DND-41 (cell line): ENCODE measurements at regions not wholly inside any gene's neighbourhood (a gene's known extent, or its start where the extent isn't known, plus 50 kb on each side); places are given as distances from the start of the nearest gene placed in this dataset.

Experiments used
- ATAC-seq: fragments of 200-7000 bp; cut with Tn5 transposase; 3 replicates; pipeline ENCODE4 v1.9.1; 2021; ENCODE audit warnings: low read depth; ENCODE audit not compliant: insufficient read depth
- DNase-seq: peaks from one replicate; pipeline ENCODE4 v3.0.0-alpha.2; 2020
- H2AFZ ChIP-seq: 2 replicates; pipeline ENCODE4 v1.6.0; 2012; ENCODE audit warnings: low read depth, low read length
- H3K27ac ChIP-seq: 2 replicates; pipeline ENCODE4 v1.5.1; 2012; ENCODE audit warnings: low read length, inconsistent platforms
- H3K27me3 ChIP-seq: fragments of 200-600 bp; sonication (generic); 2 replicates; pipeline ENCODE4 v1.6.0; 2012; ENCODE audit warnings: low read length, mild to moderate bottlenecking, inconsistent platforms; ENCODE audit not compliant: insufficient read depth, poor library complexity
- H3K36me3 ChIP-seq: 2 replicates; pipeline ENCODE4 v1.5.1; 2012; ENCODE audit warnings: low read length, inconsistent platforms; ENCODE audit not compliant: insufficient read depth
- H3K4me1 ChIP-seq: 2 replicates; pipeline ENCODE4 v1.5.1; 2012; ENCODE audit warnings: mild to moderate bottlenecking, low read length; ENCODE audit not compliant: insufficient read depth
- H3K4me2 ChIP-seq: 2 replicates; pipeline ENCODE4 v1.6.0; 2012; ENCODE audit warnings: mild to moderate bottlenecking, moderate library complexity, low read length, inconsistent platforms; ENCODE audit not compliant: insufficient read depth
- H3K4me3 ChIP-seq, 2 experiments: fragments of 200-600 bp in 1 of 2; shearing (Covaris generic) in 1 of 2; 2 replicates each; pipeline ENCODE4 v1.5.1; 2012 to 2016; ENCODE audit warnings: inconsistent platforms in 2 of 2, low read length in 2 of 2, mild to moderate bottlenecking in 2 of 2, low read depth in 1 of 2, moderate library complexity in 1 of 2
- H3K79me2 ChIP-seq: 2 replicates; pipeline ENCODE4 v1.6.0; 2012; ENCODE audit warnings: low read length, inconsistent platforms; ENCODE audit not compliant: insufficient read depth
- H3K9ac ChIP-seq: 2 replicates; pipeline ENCODE4 v1.6.0; 2012; ENCODE audit warnings: low read depth, mild to moderate bottlenecking, inconsistent platforms, low read length, moderate library complexity
- H3K9me3 ChIP-seq: 2 replicates; pipeline ENCODE4 v1.5.1; 2012; ENCODE audit warnings: low read length, moderate library complexity, mild to moderate bottlenecking, inconsistent platforms; ENCODE audit not compliant: insufficient read depth, severe bottlenecking
- H4K20me1 ChIP-seq: 2 replicates; pipeline ENCODE4 v1.6.0; 2012; ENCODE audit warnings: low read length; ENCODE audit not compliant: insufficient read depth
- EZH2 ChIP-seq: IDR thresholded peaks from 3 replicates; pipeline ENCODE4 v1.6.1; 2012; ENCODE audit warnings: borderline replicate concordance, low read depth, mild to moderate bottlenecking, moderate library complexity, low read length, inconsistent platforms; ENCODE audit not compliant: severe bottlenecking
- TF ChIP-seq, protein P1 (sequence below): IDR thresholded peaks from 2 replicates; pipeline ENCODE4 v1.5.1; 2012; ENCODE audit warnings: borderline replicate concordance, low read length, moderate library complexity, mild to moderate bottlenecking; ENCODE audit not compliant: poor library complexity, severe bottlenecking; ENCODE audit errors: extremely low read depth

DNA sequence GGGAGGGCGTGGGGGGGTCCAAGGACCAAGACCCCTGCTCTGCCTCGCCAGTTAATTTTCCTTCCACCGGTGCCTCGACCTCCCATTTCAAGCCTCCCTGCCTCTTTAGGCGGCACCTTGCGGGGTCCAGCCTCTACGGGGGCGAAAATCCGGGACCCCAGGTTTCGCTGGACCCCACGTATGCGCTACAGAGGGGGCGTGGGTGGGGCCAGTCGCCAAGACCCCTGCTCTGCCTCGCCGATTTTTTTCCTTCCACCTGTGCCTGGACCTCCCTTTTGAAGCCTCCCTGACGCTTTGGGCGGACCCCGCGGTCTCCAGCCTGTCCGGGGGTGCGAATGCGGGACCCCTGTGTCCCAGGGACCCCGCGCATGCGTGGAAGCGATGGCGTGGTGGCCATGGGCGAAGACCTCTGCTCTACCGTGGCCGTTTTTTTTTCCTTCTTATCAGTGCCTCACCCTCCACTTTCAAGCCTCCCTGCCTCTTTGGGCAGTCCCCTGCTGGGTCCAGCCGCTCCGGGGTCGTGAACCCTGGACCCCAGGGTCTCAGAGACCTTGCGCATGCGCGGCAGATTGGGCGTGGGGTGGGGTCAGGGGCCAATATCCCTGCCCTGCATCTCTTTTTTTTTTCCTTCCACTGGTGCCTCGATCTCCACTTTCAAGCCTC is 324.2 kb downstream of the ALG10 start:
- H2AFZ ChIP-seq = no peak overlapping the region
- no peak overlapping the region for H3K27ac ChIP-seq

DNA sequence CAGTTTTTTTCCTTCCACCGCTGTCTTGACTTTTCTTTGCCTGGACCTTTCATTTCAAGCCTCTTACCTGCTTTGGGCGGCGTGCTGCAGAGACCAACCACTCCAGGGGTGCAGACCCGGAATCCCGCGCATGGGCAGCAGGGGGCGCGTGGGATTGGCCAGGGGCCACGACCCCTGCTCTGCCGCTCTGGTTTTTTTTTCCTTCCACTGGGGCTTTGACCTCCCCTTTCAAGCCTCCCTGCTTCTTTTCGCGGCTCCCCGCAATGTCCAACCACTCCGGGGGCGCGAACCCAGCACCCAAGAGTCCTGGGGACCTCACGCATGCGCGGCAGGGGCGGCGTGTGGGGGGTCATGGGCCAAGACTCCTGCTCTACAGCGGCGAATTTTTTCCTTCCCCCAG is 325.1 kb downstream of the ALG10 start:
- H4K20me1 ChIP-seq = no peaks in the 10 kb centered on the region
- no peak overlapping the region for H2AFZ ChIP-seq
- H3K9me3 ChIP-seq = peaks cover 56% of the 10 kb centered on the region
- H3K4me1 ChIP-seq = no peaks in the 10 kb centered on the region
- H3K9ac ChIP-seq = no peak overlapping the region
- TF ChIP-seq, protein P1, sequence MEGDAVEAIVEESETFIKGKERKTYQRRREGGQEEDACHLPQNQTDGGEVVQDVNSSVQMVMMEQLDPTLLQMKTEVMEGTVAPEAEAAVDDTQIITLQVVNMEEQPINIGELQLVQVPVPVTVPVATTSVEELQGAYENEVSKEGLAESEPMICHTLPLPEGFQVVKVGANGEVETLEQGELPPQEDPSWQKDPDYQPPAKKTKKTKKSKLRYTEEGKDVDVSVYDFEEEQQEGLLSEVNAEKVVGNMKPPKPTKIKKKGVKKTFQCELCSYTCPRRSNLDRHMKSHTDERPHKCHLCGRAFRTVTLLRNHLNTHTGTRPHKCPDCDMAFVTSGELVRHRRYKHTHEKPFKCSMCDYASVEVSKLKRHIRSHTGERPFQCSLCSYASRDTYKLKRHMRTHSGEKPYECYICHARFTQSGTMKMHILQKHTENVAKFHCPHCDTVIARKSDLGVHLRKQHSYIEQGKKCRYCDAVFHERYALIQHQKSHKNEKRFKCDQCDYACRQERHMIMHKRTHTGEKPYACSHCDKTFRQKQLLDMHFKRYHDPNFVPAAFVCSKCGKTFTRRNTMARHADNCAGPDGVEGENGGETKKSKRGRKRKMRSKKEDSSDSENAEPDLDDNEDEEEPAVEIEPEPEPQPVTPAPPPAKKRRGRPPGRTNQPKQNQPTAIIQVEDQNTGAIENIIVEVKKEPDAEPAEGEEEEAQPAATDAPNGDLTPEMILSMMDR = no peak
- no peak for TF ChIP-seq EZH2
- no peaks in the 10 kb centered on the region for H3K79me2 ChIP-seq
- no peak overlapping the region for H3K27ac ChIP-seq
- no peaks in the 10 kb centered on the region for H3K36me3 ChIP-seq
- no peak overlapping the region for H3K4me3 ChIP-seq
- H3K27me3 ChIP-seq = no peaks in the 10 kb centered on the region
- no peak overlapping the region for H3K4me2 ChIP-seq
- DNase-seq (no peak), ATAC-seq (no peak)

More for the DNA sequence above, 324.2 kb downstream of the ALG10 start:
- Histone ChIP-seq H3K79me2 (no peaks in the 10 kb centered on the region), H3K9ac (no peak overlapping the region), H3K4me3 (no peak overlapping the region), H3K9me3 (peaks cover 48% of the 10 kb centered on the region), H3K4me2 (no peak overlapping the region), H3K36me3 (no peaks in the 10 kb centered on the region), H4K20me1 (no peaks in the 10 kb centered on the region), H3K27me3 (no peaks in the 10 kb centered on the region), H3K4me1 (no peaks in the 10 kb centered on the region)
- ATAC-seq = no peak
- TF ChIP-seq, protein P1 = no peak
- no peak for TF ChIP-seq EZH2
- no peak for DNase-seq

DNA sequence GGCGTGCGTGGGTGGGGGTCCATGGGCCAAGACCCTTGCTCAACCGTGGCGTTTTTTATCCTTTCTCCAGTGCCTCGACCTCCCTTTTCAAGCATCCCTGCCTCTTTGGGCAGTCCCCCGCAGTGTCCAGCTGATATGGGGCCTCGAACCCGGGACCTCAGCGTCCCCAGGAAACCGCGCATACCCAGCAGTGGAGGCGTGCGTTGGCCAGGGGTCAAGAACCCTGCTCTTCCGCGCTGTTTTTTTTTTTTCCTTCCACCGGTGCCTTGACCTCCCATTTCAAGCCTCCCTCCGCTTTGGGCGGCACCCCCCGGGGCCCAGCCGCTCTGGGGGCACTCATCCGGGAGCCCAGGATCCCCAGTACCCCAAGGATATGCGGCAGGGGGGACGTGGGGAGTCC is 325.8 kb downstream of the ALG10 start:
- Histone ChIP-seq H3K36me3 (no peaks in the 10 kb centered on the region), H3K4me2 (no peak overlapping the region), H3K27me3 (no peaks in the 10 kb centered on the region), H3K4me1 (no peaks in the 10 kb centered on the region), H2AFZ (no peak overlapping the region), H3K4me3 (no peak overlapping the region), H3K9me3 (peaks cover 58% of the 10 kb centered on the region), H3K9ac (no peak overlapping the region), H3K27ac (no peak overlapping the region), H3K79me2 (no peaks in the 10 kb centered on the region), H4K20me1 (no peaks in the 10 kb centered on the region)
- no peak for TF ChIP-seq EZH2
- TF ChIP-seq, protein P1 = no peak
- ATAC-seq (no peak), DNase-seq (no peak)
